MCF 10A (cell line): ENCODE measurements at regions not wholly inside any gene's neighbourhood (a gene's known extent, or its start where the extent isn't known, plus 50 kb on each side); places are given as distances from the start of the nearest gene placed in this dataset.
"Not testable (repeated sequence)": the region's sequence is repeated elsewhere in the genome, so short reads cannot be mapped to it uniquely, and the experiment has no call there.

Source experiments
- BruUV-seq: library from RNA; stranded (reverse); fragments of 400-500 nt; replicated peaks from 2 replicates; lab custom pipeline; 2021; lab: Mats Ljungman, UMichigan
- CTCF ChIA-PET: fragments of 300-600 bp; sonication (Branson Sonifier 250); formaldehyde crosslinking; extraction: SDS; loops from one replicate; lab custom pipeline; 2021; ENCODE audit warnings: antibody characterized with exemption, inconsistent platforms; lab: Yijun Ruan, JAX
- POLR2A ChIA-PET: fragments of 300-600, 350-650 bp; sonication (Branson Sonifier 250); formaldehyde crosslinking; extraction: SDS; loops from one replicate; lab custom pipeline; 2020; ENCODE audit warnings: antibody characterized with exemption, inconsistent platforms; lab: Yijun Ruan, JAX
- DNase-seq: peaks from one replicate; pipeline ENCODE4 v3.0.0-alpha.2; 2018; ENCODE audit not compliant: unreplicated experiment
- H3K27ac Mint-ChIP-seq: one replicate; pipeline ENCODE4 v1.8.0; 2022; ENCODE audit warnings: mild to moderate bottlenecking, low read depth, mixed read lengths; ENCODE audit not compliant: unreplicated experiment
- H3K27me3 Mint-ChIP-seq: one replicate; pipeline ENCODE4 v1.8.0; 2022; ENCODE audit warnings: mixed read lengths; ENCODE audit not compliant: insufficient read depth, unreplicated experiment
- H3K36me3 Mint-ChIP-seq: one replicate; pipeline ENCODE4 v1.8.0; 2022; ENCODE audit warnings: mild to moderate bottlenecking, moderate library complexity, mixed read lengths; ENCODE audit not compliant: insufficient read depth, unreplicated experiment
- H3K4me1 Mint-ChIP-seq: one replicate; pipeline ENCODE4 v1.8.0; 2022; ENCODE audit warnings: mixed read lengths; ENCODE audit not compliant: insufficient read depth, unreplicated experiment
- H3K4me3 Mint-ChIP-seq: one replicate; pipeline ENCODE4 v1.8.0; 2022; ENCODE audit warnings: mild to moderate bottlenecking, moderate library complexity, mixed read lengths; ENCODE audit not compliant: unreplicated experiment
- H3K9me3 Mint-ChIP-seq: one replicate; pipeline ENCODE4 v1.8.0; 2022; ENCODE audit warnings: mixed read lengths; ENCODE audit not compliant: unreplicated experiment
- CTCF ChIP-seq: fragments of 200-600 bp; IDR thresholded peaks from one replicate; pipeline ENCODE4 v1.8.0; 2022; ENCODE audit warnings: antibody characterized with exemption, mild to moderate bottlenecking; ENCODE audit not compliant: unreplicated experiment
- intact Hi-C: fragments of 100-400 bp; cut with micrococcal nuclease; formaldehyde crosslinking; loops from 2 replicates; pipeline ENCODE4 v1.14.1; 2022

GRCh38 chr4:107772269-107772668 is 52.2 kb upstream of the PAPSS1 start:
- CTCF ChIA-PET, H3K4me1 Mint-ChIP-seq, H3K4me3 Mint-ChIP-seq, H3K36me3 Mint-ChIP-seq, H3K27ac Mint-ChIP-seq, DNase-seq, H3K27me3 Mint-ChIP-seq, BruUV-seq, intact Hi-C loops, POLR2A ChIA-PET: not testable (repeated sequence)
- peaks cover 18% of the 10 kb centered on the region for H3K9me3 Mint-ChIP-seq

- no peaks in the 10 kb centered on the region for H3K4me1 Mint-ChIP-seq
- H3K9me3 Mint-ChIP-seq: peaks cover 18% of the 10 kb centered on the region
- no peaks in the 10 kb centered on the region for H3K36me3 Mint-ChIP-seq
- ChIA-PET CTCF (interaction anchor here (0.7 to 1.9 kb wide), 6 partner anchors 11 to 138 kb away, joined by 3 to 6 read pairs (median 4); no protein-coding TSS in a partner anchor), POLR2A (no interaction called here)
- no peak for TF ChIP-seq CTCF
- no TSS peak for BruUV-seq
- no peak for DNase-seq
- H3K27ac Mint-ChIP-seq: no peak overlapping the region
- no peaks in the 10 kb centered on the region for H3K27me3 Mint-ChIP-seq
- intact Hi-C loops: no loop called here
- no peak overlapping the region for H3K4me3 Mint-ChIP-seq
Measured at GRCh38 chr4:107774681-107775080, 50.1 kb upstream of the SGMS2 start.
